Upper lobe of left lung (tissue), 4 donors: ENCODE measurements at regions not wholly inside any gene's neighbourhood (a gene's known extent, or its start where the extent isn't known, plus 50 kb on each side); places are given as distances from the start of the nearest gene placed in this dataset.

Experiments used
- CTCF ChIP-seq, 6 experiments: fragments of 450-650 bp in 4 of 6; fragments of 200-600 bp in 2 of 6; sonication (generic) in 2 of 6; IDR thresholded peaks; one replicate each; pipeline ENCODE4 v1.5.1; 2016 to 2019; ENCODE audit warnings: antibody characterized with exemption in 6 of 6
- POLR2A ChIP-seq, 4 donors: fragments of 450-650 bp; IDR thresholded peaks; one replicate each; pipeline ENCODE4 v1.5.1; 2016 to 2017; ENCODE audit warnings: antibody characterized with exemption in 4 of 4, mild to moderate bottlenecking in 2 of 4

GRCh38 chr18:29465526-29465925 is 1288.6 kb upstream of the CDH2 start:
- TF ChIP-seq POLR2A (IDR thresholded peaks at IDR 0.05) (no peak), CTCF (IDR thresholded peaks at IDR 0.05) (no peak)
